22Rv1 (cell line): ENCODE measurements at regions not wholly inside any gene's neighbourhood (a gene's known extent, or its start where the extent isn't known, plus 50 kb on each side); places are given as distances from the start of the nearest gene placed in this dataset.
A peak's percentile ranks its signal among the peaks of the same experiment; 100 is the strongest.

Experiments used
- H3K27ac ChIP-seq: fragments of 450-650 bp; 2 replicates; pipeline ENCODE4 v1.5.1; 2017
- ZFX ChIP-seq: fragments of 450-650 bp; IDR thresholded peaks from 2 replicates; pipeline ENCODE4 v1.6.1; 2017; ENCODE audit warnings: antibody characterized with exemption, borderline replicate concordance
- TF ChIP-seq, protein P1 (sequence below): fragments of 450-650 bp; IDR thresholded peaks from 2 replicates; pipeline ENCODE4 v1.5.1; 2017; ENCODE audit warnings: mild to moderate bottlenecking

DNA sequence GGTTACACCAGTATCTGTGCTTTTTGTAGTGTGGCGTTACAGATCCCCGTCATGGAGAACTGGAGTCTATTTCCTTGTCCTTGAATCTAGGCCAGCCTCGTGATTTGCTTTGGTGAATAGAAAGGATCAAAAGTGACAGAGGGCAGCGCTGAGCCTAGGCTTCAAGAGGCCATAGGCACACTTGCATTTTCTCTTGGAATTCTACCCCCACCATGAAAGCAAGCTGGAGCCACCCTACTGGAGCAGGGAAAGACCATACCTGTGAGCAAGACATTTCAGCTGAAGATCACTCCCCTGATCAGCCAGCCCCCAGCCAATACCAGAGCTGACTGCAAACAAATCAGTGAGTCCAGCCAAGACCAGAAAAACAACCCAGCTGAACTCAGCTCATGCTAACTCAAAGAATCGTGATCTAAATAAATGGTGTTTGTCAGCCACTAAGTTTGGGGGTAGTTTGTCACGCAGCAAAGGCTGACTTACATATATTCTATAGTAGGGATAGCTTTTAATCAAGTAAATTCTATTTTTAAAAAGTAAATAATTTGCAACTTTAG is 521.9 kb upstream of the TBX3 start:
- H3K27ac ChIP-seq = no peak overlapping the region
- TF ChIP-seq, protein P1, sequence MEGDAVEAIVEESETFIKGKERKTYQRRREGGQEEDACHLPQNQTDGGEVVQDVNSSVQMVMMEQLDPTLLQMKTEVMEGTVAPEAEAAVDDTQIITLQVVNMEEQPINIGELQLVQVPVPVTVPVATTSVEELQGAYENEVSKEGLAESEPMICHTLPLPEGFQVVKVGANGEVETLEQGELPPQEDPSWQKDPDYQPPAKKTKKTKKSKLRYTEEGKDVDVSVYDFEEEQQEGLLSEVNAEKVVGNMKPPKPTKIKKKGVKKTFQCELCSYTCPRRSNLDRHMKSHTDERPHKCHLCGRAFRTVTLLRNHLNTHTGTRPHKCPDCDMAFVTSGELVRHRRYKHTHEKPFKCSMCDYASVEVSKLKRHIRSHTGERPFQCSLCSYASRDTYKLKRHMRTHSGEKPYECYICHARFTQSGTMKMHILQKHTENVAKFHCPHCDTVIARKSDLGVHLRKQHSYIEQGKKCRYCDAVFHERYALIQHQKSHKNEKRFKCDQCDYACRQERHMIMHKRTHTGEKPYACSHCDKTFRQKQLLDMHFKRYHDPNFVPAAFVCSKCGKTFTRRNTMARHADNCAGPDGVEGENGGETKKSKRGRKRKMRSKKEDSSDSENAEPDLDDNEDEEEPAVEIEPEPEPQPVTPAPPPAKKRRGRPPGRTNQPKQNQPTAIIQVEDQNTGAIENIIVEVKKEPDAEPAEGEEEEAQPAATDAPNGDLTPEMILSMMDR = no peak
- TF ChIP-seq ZFX = no peak

DNA sequence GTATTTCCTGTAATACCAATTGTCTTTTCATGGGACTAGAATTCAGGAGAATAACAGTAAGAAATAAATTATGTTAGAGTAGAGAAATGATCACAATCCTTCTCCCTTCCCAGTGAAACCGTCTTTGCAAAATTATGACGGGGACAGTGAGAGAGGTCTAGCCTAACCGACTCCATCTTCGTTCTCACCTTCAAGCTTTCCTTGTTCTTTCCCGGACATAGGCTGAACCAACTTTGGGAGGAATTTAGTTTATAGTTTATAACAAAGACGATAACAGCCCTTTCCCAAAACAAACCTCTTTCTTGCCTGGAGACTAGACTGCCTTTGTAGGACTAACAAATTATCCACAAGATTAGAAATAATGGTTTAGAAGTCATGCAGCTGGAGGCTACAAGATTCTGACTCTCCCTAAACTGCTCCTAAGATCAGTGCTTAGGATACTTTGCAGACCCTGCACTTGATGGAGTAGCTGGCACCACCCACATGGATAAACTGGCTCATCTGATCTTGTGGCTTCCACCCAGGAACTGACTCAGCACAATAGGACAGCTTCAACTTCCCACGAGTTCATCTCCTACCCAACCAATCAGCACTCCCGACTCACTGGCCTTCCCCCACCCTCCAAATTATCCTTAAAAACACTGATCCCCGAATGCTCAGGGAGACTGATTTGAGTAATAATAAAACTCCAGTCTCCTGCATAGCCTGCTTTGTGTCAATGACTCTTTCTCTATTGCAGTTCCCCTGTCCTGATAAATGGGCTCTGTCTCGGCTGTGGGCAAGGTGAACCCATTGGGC is 521.2 kb upstream of the TBX3 start:
- TF ChIP-seq, protein P1 = no peak
- TF ChIP-seq ZFX = no peak
- no peak overlapping the region for H3K27ac ChIP-seq

DNA sequence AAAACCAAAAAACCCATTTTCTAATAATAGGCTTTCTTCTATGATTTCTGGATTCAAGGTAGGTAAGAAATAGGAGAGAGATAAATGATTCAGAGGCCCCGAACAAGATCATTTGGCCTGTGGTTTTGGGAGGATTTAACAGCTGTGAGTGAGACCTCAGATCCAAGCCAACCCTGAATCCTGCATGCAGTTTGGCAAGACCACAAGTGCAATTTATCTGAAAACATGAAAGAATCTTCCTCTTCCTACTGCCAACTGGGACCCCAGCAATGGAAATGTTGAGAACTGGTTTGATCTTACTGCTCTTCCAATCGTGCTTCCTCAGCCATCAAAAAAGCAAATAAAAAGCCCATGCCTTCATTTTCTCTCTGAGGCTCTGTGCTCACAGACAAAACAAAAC is 519.7 kb upstream of the TBX3 start:
- TF ChIP-seq ZFX = no peak
- TF ChIP-seq, protein P1 = no peak
- no peak overlapping the region for H3K27ac ChIP-seq

DNA sequence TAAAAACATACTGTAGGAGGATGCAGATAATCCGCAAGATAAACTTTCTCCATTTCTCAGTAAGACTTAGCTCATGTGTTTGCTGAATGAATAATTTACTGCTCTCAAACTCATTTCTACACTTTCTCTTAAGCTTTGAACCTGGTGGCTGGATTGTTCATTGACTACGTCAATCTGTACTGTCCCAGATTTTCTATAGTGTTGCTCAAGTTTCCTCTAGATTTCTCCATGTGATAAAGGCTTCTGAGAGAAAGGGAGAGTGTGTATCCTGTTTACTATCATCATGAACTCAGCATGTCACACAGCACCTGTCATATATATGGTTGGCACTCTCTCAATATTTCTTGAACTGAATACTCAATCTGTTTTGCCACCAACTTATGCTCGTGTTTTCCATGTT is 518.0 kb upstream of the TBX3 start:
- TF ChIP-seq, protein P1 = no peak
- no peak for TF ChIP-seq ZFX
- no peak overlapping the region for H3K27ac ChIP-seq

DNA sequence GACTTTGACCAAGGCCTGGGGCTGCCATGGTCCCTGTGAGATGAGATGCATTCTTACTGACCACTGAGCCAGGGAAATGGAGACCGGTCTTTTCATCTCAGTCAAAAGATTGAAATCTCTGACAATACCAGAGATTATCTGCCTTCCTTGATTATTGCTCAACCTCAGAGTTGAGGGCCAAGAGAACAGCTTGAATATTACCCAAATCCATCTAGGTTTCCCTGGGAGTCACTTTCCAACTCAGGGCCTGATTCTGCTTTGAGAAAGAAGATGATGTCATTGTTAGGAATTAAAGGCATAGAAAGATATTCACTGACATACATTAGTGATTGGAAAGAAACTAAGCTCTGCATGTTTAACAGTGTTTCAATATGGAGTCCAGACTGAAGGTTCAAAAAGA is 515.9 kb upstream of the TBX3 start:
- TF ChIP-seq ZFX = no peak
- TF ChIP-seq, protein P1 = no peak
- no peak overlapping the region for H3K27ac ChIP-seq

DNA sequence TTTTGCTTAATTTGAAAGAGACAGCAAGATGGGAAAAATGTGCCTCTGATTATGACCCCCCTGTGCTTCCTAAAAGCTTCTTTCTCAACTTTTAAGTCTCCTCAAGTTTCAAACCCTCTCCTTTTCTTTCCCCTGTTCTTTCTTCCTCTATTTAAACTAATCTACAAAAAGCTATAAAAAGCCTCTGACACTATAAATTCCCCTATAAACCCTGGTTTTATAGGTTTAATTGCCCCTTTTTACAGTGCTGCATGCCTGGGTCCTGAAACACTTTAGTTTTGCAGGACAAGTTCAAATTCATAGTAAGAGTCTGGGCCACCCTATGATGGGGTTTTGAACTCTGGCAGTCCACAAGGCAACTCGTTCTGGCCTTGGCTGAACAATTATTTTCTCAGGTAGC is 510.9 kb upstream of the TBX3 start:
- peak overlapping the region; percentile 34 for H3K27ac ChIP-seq
- no peak for TF ChIP-seq ZFX
- TF ChIP-seq, protein P1 = no peak

DNA sequence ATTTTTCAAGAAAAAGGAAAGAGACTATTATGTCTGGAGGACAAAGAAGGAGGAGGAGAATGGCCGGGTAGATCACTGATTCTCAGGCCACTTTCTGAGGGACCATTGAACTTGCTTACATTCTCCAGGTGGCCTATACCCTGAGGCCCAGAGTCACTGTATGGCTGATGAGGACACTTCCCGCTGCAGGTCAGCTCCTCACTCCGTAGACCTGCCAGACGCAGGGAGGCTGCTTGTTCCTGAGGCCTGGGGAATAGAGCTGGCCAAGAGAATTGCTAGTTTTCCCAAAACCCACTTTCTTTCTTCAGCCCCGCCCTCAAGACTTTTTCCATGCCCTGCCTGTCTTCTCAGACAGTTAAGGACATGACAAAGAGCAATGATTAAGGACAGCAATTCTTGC is 510.5 kb upstream of the TBX3 start:
- peak overlapping the region; percentile 34 for H3K27ac ChIP-seq
- TF ChIP-seq ZFX = no peak
- TF ChIP-seq, protein P1 = no peak
